ENCODE measurements at regions not wholly inside any gene's neighbourhood (a gene's known extent, or its start where the extent isn't known, plus 50 kb on each side); places are given as distances from the start of the nearest gene placed in this dataset.

DNA sequence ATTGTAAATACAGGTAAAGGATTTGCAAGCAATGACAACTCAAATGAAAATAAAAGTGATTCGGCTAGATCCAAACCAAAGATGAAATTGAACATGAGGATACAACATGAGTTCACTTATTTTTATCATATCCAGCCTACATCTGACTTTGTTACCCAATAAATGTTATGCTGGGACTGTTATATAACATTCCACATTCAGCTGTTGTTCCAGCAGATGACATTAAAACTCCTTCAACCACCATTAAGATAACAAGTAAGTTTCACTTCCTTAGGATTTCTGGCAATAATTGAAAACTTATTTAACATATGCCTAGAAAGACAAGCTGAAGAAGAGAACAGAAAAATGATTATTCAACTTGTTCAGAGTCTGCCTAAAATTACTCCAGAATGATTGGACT lies 729.4 kb downstream of the CDH11 start:
- H3K4me1 ChIP-seq = no peaks in the 10 kb centered on the region
- TF ChIP-seq, protein P1, sequence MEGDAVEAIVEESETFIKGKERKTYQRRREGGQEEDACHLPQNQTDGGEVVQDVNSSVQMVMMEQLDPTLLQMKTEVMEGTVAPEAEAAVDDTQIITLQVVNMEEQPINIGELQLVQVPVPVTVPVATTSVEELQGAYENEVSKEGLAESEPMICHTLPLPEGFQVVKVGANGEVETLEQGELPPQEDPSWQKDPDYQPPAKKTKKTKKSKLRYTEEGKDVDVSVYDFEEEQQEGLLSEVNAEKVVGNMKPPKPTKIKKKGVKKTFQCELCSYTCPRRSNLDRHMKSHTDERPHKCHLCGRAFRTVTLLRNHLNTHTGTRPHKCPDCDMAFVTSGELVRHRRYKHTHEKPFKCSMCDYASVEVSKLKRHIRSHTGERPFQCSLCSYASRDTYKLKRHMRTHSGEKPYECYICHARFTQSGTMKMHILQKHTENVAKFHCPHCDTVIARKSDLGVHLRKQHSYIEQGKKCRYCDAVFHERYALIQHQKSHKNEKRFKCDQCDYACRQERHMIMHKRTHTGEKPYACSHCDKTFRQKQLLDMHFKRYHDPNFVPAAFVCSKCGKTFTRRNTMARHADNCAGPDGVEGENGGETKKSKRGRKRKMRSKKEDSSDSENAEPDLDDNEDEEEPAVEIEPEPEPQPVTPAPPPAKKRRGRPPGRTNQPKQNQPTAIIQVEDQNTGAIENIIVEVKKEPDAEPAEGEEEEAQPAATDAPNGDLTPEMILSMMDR (IDR thresholded peaks at IDR 0.05) = no peak
- H3K36me3 ChIP-seq = no peaks in the 10 kb centered on the region
- H3K27me3 ChIP-seq = no peaks in the 10 kb centered on the region
- no peaks in the 10 kb centered on the region for H3K9me3 ChIP-seq
- no peak for DNase-seq
- no peak overlapping the region for H3K9ac ChIP-seq (ENCODE audit: low read depth in 2 of 2, low read length in 2 of 2)
- H3K27ac ChIP-seq = no peak overlapping the region
- intact Hi-C loops (cut with DNase I) = no loop called here
- H3K4me3 ChIP-seq = no peak overlapping the region

DNA sequence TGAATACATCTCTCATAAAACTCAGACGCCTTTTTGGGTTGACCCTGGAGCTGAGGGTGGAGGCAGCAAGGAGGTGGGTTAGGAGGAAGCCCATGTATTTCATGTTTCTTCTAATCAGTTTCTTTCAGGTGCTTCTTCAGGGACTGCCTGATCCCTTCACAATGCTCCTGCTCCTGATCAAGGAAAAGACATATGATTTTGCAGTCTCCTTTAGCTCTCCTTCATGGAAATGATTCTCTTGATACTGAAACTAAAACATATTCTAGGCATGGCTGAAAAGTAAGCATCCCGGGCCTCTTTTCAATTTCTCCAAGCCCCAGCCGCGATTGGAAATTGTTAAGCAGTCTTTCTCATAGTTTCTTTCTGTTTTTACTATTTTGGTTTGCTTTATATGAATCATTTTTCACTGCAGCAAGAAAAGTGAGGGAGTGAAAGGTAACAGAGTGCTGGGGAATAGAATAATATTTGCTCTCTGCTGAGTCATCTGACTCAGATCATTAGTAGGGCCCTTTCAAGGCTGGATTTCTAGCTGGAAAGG lies 730.7 kb downstream of the CDH11 start:
- DNase-seq = no peak
- H3K4me3 ChIP-seq = no peak overlapping the region
- intact Hi-C loops (cut with DNase I) = no loop called here

DNA sequence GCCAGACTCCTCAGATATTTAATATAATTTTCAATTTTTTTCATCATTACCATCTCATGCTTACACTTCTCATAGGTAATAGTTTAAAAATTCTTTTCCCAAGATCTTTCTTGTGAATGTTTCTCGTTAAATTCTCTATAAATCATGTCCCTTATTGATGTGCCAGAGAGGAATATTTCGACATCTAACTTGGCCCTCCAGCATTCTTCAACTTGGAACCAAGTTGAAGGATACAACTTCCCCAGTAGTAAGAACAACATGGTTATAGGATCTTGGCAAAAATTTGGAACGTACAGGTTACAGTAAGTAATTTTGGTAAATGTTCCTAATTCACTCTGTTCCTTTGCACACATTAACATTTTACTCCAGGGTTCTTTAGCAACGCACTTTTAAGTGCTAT lies 731.8 kb downstream of the CDH11 start:
- Histone ChIP-seq H3K9ac (ENCODE audit: low read depth in 2 of 2, low read length in 2 of 2) (no peak overlapping the region), H3K4me3 (no peak overlapping the region), H3K4me1 (no peaks in the 10 kb centered on the region), H3K27me3 (no peaks in the 10 kb centered on the region), H3K9me3 (no peaks in the 10 kb centered on the region), H3K36me3 (no peaks in the 10 kb centered on the region), H3K27ac (no peak overlapping the region)
- no peak for DNase-seq
- TF ChIP-seq, protein P1 (IDR thresholded peaks at IDR 0.05) = no peak
- intact Hi-C loops (cut with DNase I) = no loop called here

More for the DNA sequence above, 730.7 kb downstream of the CDH11 start:
- Histone ChIP-seq H3K27me3 (no peaks in the 10 kb centered on the region), H3K36me3 (no peaks in the 10 kb centered on the region), H3K9me3 (no peaks in the 10 kb centered on the region), H3K9ac (ENCODE audit: low read depth in 2 of 2, low read length in 2 of 2) (no peak overlapping the region), H3K4me1 (no peaks in the 10 kb centered on the region), H3K27ac (no peak overlapping the region)
- TF ChIP-seq, protein P1 (IDR thresholded peaks at IDR 0.05) = no peak

DNA sequence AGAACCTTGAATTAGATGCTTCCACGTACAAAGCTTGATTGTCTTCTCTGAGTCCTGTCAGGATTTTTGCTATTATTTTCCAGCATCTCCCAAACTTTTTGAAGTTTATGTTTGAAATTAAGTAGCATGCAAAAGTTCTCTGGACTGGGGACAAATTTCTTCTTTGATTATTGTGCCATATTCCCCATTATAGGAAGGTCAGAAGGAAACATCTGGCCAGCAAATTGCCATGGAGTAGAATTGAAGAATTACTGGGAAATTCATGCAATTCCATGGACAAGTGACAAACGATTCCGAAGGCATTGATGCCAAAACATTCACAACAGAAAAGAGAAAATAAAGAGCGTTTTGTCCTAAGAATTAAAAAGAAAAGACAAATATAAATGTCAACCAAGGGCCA lies 737.2 kb downstream of the CDH11 start:
- Histone ChIP-seq H3K36me3 (no peaks in the 10 kb centered on the region), H3K9me3 (no peaks in the 10 kb centered on the region), H3K9ac (ENCODE audit: low read depth in 2 of 2, low read length in 2 of 2) (no peak overlapping the region), H3K4me1 (no peaks in the 10 kb centered on the region), H3K27ac (no peak overlapping the region), H3K4me3 (no peak overlapping the region), H3K27me3 (no peaks in the 10 kb centered on the region)
- no peak for DNase-seq
- intact Hi-C loops (cut with DNase I) = no loop called here
- TF ChIP-seq, protein P1 (IDR thresholded peaks at IDR 0.05) = no peak

DNA sequence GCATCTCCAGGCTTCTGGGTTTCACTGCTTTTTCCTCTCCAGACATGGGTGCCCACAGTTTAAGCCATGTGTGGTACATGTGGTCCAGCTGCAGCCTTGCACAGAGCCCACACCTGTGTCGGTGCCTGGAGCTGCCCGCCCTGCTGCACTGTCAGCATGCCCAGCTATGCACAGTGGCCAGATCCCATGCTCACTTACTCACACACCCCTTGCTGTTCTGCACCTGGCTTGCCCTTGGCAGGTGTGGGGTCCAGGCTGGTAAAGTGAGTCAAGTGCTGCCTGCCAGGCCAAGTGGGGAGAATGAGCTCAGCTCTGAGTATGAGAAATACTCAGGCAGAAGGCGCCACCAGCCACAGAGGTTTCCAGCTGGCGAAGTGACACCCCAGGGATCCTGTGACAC lies 739.9 kb downstream of the CDH11 start:
- Histone ChIP-seq H3K4me1 (no peaks in the 10 kb centered on the region), H3K36me3 (no peaks in the 10 kb centered on the region), H3K27ac (no peak overlapping the region), H3K27me3 (no peaks in the 10 kb centered on the region), H3K9ac (ENCODE audit: low read depth in 2 of 2, low read length in 2 of 2) (no peak overlapping the region), H3K4me3 (no peak overlapping the region), H3K9me3 (no peaks in the 10 kb centered on the region)
- intact Hi-C loops (cut with DNase I) = no loop called here
- TF ChIP-seq, protein P1 (IDR thresholded peaks at IDR 0.05) = no peak
- no peak for DNase-seq

All from colonic mucosa (tissue), 4 donors.